ENCODE measurements at regions not wholly inside any gene's neighbourhood (a gene's known extent, or its start where the extent isn't known, plus 50 kb on each side); places are given as distances from the start of the nearest gene placed in this dataset.

- TF ChIP-seq THRA (CRISPR knock-in tag; IDR thresholded peaks at IDR 0.05; ENCODE audit: borderline replicate concordance) (no peak), ETV5 (CRISPR knock-in tag; IDR thresholded peaks at IDR 0.05; ENCODE audit: borderline replicate concordance) (no peak), CBX5 (CRISPR knock-in tag; IDR thresholded peaks at IDR 0.05; ENCODE audit: borderline replicate concordance) (no peak)
Measured at GRCh38 chrX:45557387-45557786, 356.7 kb upstream of the DIPK2B start.
